ENCODE measurements at regions not wholly inside any gene's neighbourhood (a gene's known extent, or its start where the extent isn't known, plus 50 kb on each side); places are given as distances from the start of the nearest gene placed in this dataset.
"Not testable (repeated sequence)": the region's sequence is repeated elsewhere in the genome, so short reads cannot be mapped to it uniquely, and the experiment has no call there.

- no peak for TF ChIP-seq CTCF (IDR thresholded peaks at IDR 0.05; ENCODE audit: control insufficient read depth, insufficient read depth, low read depth, low read length, missing control alignments)
- DNase-seq (ENCODE audit: low read depth): no peak
Measured at GRCh38 chr1:118395430-118395991, 210.5 kb upstream of the SPAG17 start.

DNA sequence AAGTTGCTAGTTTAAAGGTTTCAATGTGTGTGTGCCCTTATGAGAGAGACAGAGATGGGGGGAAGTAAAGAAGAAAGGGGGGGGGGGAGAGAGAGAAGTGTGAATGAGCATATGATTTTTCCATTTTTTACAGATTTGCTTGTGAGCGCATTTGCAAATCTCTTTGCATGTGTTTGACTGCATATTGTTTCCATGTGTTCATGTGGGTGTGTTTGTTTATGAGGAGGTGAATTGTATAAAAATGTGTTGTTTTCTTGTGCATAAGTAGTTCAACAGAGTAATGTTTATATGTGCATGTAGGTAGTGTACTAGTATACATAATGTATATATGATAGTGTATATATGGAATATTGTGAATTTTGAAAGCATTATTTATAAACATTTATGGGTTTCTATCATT, 205.9 kb upstream of the SPAG17 start:
- H3K4me3 ChIP-seq (ENCODE audit: control insufficient read depth, low read depth, low read length): no peak overlapping the region
- DNase-seq (ENCODE audit: low read depth): no peak
- TF ChIP-seq CTCF (IDR thresholded peaks at IDR 0.05; ENCODE audit: control insufficient read depth, insufficient read depth, low read depth, low read length, missing control alignments): no peak

More at GRCh38 chr1:118395430-118395991, 210.5 kb upstream of the SPAG17 start:
- no peak overlapping the region for H3K4me3 ChIP-seq (ENCODE audit: control insufficient read depth, low read depth, low read length)

GRCh38 chr1:118388301-118388959, 203.4 kb upstream of the SPAG17 start:
- H3K4me3 ChIP-seq (ENCODE audit: control insufficient read depth, low read depth, low read length): no peak overlapping the region
- no peak for DNase-seq (ENCODE audit: low read depth)
- TF ChIP-seq CTCF (IDR thresholded peaks at IDR 0.05; ENCODE audit: control insufficient read depth, insufficient read depth, low read depth, low read length, missing control alignments): no peak

DNA sequence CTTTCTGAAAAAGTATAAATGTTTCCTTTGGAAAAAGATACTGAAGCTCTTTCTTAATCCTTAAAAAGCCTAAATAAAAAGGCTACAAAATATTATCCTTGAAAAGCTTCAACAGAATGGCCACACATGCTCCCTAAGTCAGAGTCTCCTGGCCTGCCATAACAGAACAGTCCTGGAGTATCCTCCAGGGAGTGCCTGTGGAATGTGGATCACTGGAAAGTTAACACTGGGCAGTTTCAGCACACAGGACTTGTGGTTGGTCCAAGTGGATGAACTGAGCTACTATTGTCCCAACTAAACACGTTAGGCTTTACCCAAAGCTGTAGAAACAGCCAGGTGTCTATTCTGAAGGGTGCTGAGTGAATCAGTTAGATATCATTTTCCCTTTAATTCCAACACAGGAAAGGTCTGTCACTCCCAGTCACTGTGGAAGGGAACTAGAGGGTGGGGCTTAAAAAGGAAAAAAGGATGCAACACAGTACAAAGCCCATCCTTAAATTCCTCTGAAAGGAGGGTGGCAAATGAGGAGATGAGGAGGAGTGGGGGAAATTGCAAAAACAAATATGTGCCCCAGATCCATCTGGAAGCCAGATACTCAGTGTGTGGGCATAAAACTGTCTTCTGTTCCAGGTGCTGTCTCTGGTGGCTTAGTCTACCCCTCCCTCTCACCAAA, 196.3 kb upstream of the SPAG17 start:
- TF ChIP-seq CTCF (IDR thresholded peaks at IDR 0.05; ENCODE audit: control insufficient read depth, insufficient read depth, low read depth, low read length, missing control alignments): no peak
- DNase-seq (ENCODE audit: low read depth): no peak

DNA sequence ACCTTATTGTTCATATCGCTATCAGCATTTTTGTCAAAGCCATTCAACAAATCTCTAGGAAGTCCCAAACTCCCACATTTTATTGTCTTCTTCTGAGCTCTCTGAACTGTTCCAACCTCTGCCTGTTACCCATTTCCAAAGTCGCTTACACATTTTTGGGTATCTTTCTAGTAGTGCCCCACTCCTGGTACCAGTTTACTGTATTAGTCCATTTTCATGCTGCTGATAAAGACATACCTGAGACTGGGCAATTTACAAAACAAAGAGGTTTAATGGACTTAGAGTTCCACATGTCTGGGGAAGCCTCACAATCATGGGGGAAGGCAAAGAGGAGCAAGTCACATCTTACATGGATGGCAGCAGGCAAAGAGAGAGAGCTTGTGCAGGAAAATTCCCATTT, 192.2 kb upstream of the SPAG17 start:
- not testable (repeated sequence) for DNase-seq (ENCODE audit: low read depth); H3K4me3 ChIP-seq (ENCODE audit: control insufficient read depth, low read depth, low read length)

More for the DNA sequence above, 196.3 kb upstream of the SPAG17 start:
- no peak overlapping the region for H3K4me3 ChIP-seq (ENCODE audit: control insufficient read depth, low read depth, low read length)

GRCh38 chr1:118371612-118372011, 186.6 kb upstream of the SPAG17 start:
- DNase-seq (ENCODE audit: low read depth): no peak
- TF ChIP-seq CTCF (IDR thresholded peaks at IDR 0.05; ENCODE audit: control insufficient read depth, insufficient read depth, low read depth, low read length, missing control alignments): no peak

GRCh38 chr1:118370861-118371260, 185.8 kb upstream of the SPAG17 start:
- TF ChIP-seq CTCF (IDR thresholded peaks at IDR 0.05; ENCODE audit: control insufficient read depth, insufficient read depth, low read depth, low read length, missing control alignments): no peak
- H3K4me3 ChIP-seq (ENCODE audit: control insufficient read depth, low read depth, low read length): no peak overlapping the region
- no peak for DNase-seq (ENCODE audit: low read depth)

More at GRCh38 chr1:118371612-118372011, 186.6 kb upstream of the SPAG17 start:
- no peak overlapping the region for H3K4me3 ChIP-seq (ENCODE audit: control insufficient read depth, low read depth, low read length)
